NCI-H2107 treated with DMSO at 0.1 percent for 48 hours (cell line): ENCODE measurements at regions not wholly inside any gene's neighbourhood (a gene's known extent, or its start where the extent isn't known, plus 50 kb on each side); places are given as distances from the start of the nearest gene placed in this dataset.
"Not testable (repeated sequence)": the region's sequence is repeated elsewhere in the genome, so short reads cannot be mapped to it uniquely, and the experiment has no call there.

Source experiments
- DNase-seq: peaks from one replicate; lab custom pipeline; 2025; ENCODE audit not compliant: unreplicated experiment; lab: John Stamatoyannopoulos, UW

- no peak for DNase-seq
These were observed 147.6 kb upstream of the BARHL2 start for GRCh38 chr1:90864681-90865080.

GRCh38 chr1:90862782-90863181 lies 145.7 kb upstream of the BARHL2 start:
- no peak for DNase-seq

GRCh38 chr1:90861421-90861820 lies 144.3 kb upstream of the BARHL2 start:
- not testable (repeated sequence) for DNase-seq

- DNase-seq: no peak
These were observed 139.4 kb upstream of the BARHL2 start for GRCh38 chr1:90856463-90857007.

- peak; percentile 5 for DNase-seq
These were observed 137.4 kb upstream of the BARHL2 start for GRCh38 chr1:90854397-90854924.

GRCh38 chr1:90851711-90852050 lies 134.6 kb upstream of the BARHL2 start:
- DNase-seq: no peak

- peak; percentile 63 for DNase-seq
These were observed 134.0 kb upstream of the BARHL2 start for GRCh38 chr1:90850898-90851710.

GRCh38 chr1:90850181-90850897 lies 133.2 kb upstream of the BARHL2 start:
- DNase-seq: peak; percentile 35

- DNase-seq: no peak
These were observed 124.4 kb upstream of the BARHL2 start for GRCh38 chr1:90841473-90841872.

- DNase-seq: no peak
These were observed 123.2 kb upstream of the BARHL2 start for GRCh38 chr1:90840352-90840751.

GRCh38 chr1:90839323-90839722 lies 122.2 kb upstream of the BARHL2 start:
- DNase-seq: no peak

GRCh38 chr1:90838720-90839119 lies 121.6 kb upstream of the BARHL2 start:
- DNase-seq: no peak

- no peak for DNase-seq
These were observed 120.3 kb upstream of the BARHL2 start for GRCh38 chr1:90837420-90837819.

- DNase-seq: no peak
These were observed 119.2 kb upstream of the BARHL2 start for GRCh38 chr1:90836345-90836679.

- no peak for DNase-seq
These were observed 118.7 kb upstream of the BARHL2 start for GRCh38 chr1:90835661-90836344.

- DNase-seq: no peak
These were observed 118.0 kb upstream of the BARHL2 start for GRCh38 chr1:90834886-90835660.

- DNase-seq: no peak
These were observed 117.3 kb upstream of the BARHL2 start for GRCh38 chr1:90834354-90834885.

GRCh38 chr1:90833466-90834110 lies 116.5 kb upstream of the BARHL2 start:
- DNase-seq: no peak

GRCh38 chr1:90831910-90832309 lies 114.8 kb upstream of the BARHL2 start:
- no peak for DNase-seq

- no peak for DNase-seq
These were observed 109.7 kb upstream of the BARHL2 start for GRCh38 chr1:90826834-90827233.
